A549 (cell line): ENCODE measurements at regions not wholly inside any gene's neighbourhood (a gene's known extent, or its start where the extent isn't known, plus 50 kb on each side); places are given as distances from the start of the nearest gene placed in this dataset.

Source experiments
- ATAC-seq, 2 experiments: fragments of 200-7000 bp in 1 of 2; fragments of >200 bp in 1 of 2; cut with Nextera tagmentation in 1 of 2; cut with Tn5 transposase in 1 of 2; 3 replicates each; pipeline versions ENCODE4 v1.8.0 to v1.9.1; 2018 to 2020; ENCODE audit warnings: mild to moderate bottlenecking in 1 of 2, moderate library complexity in 1 of 2
- CTCF ChIA-PET: fragments of 300-600 bp; sonication (Branson Sonifier 250); formaldehyde crosslinking; extraction: SDS; loops from one replicate; lab custom pipeline; 2021; ENCODE audit warnings: antibody characterized with exemption, inconsistent platforms; lab: Yijun Ruan, JAX
- POLR2A ChIA-PET: fragments of 350-600 bp; formaldehyde crosslinking; extraction: SDS; loops from one replicate; lab custom pipeline; 2021; ENCODE audit warnings: antibody characterized with exemption, inconsistent platforms; lab: Yijun Ruan, JAX
- DNase-seq, 2 experiments: peaks; one replicate each; pipeline versions ENCODE4 v3.0.0 to v3.0.0-alpha.2; 2011 to 2016; ENCODE audit warnings: low read depth in 1 of 2, low spot score in 1 of 2
- FAIRE-seq: peaks from 2 replicates; lab custom pipeline; 2011; peaks lifted over from hg19 to GRCh38; lab: Jason Lieb, UNC
- H3K27ac ChIP-seq, 2 experiments: fragments of >200 bp; sonication (Bioruptor Twin); formaldehyde crosslinking; 3 replicates each; pipeline ENCODE4 v1.5.1; 2016 to 2017
- H3K4me1 ChIP-seq: fragments of >200 bp; sonication (Bioruptor Twin); formaldehyde crosslinking; 3 replicates; pipeline ENCODE4 v1.6.1; 2016
- H3K4me2 ChIP-seq: fragments of >200 bp; sonication (Bioruptor Twin); formaldehyde crosslinking; 3 replicates; pipeline ENCODE4 v1.6.1; 2016
- H3K4me3 ChIP-seq: fragments of >200 bp; sonication (Bioruptor Twin); formaldehyde crosslinking; 3 replicates; pipeline ENCODE4 v1.5.1; 2016
- H3K9me3 ChIP-seq: fragments of >200 bp; sonication (Bioruptor Twin); formaldehyde crosslinking; 3 replicates; pipeline ENCODE4 v1.6.1; 2016
- CEBPB ChIP-seq, 2 experiments: fragments of >200 bp in 1 of 2; sonication (Bioruptor Twin) in 1 of 2; formaldehyde crosslinking in 1 of 2; IDR thresholded peaks; 2 replicates each; pipeline ENCODE4 v1.6.1; 2012 to 2016
- CHD4 ChIP-seq: fragments of 200-600 bp; sonication (generic); IDR thresholded peaks from 2 replicates; pipeline ENCODE4 v1.6.1; 2016; ENCODE audit warnings: antibody characterized with exemption, mild to moderate bottlenecking, borderline replicate concordance
- CTCF ChIP-seq: fragments of >200 bp; sonication (Bioruptor Twin); formaldehyde crosslinking; IDR thresholded peaks from 3 replicates; pipeline ENCODE4 v1.5.1; 2016
- E2F6 ChIP-seq: IDR thresholded peaks from 2 replicates; pipeline ENCODE4 v1.6.1; 2012; ENCODE audit warnings: low read depth, borderline replicate concordance
- EHF ChIP-seq: fragments of 250-450 bp; sonication (Bioruptor Pico); IDR thresholded peaks from 2 replicates; pipeline ENCODE4 v1.5.0; 2020; ENCODE audit warnings: mild to moderate bottlenecking
- ELK1 ChIP-seq: fragments of 150-350 bp; IDR thresholded peaks from 2 replicates; pipeline ENCODE4 v1.6.1; 2014; ENCODE audit warnings: low read depth, mild to moderate bottlenecking, low read length
- EP300 ChIP-seq, 2 experiments: fragments of >200 bp; sonication (Bioruptor Twin); formaldehyde crosslinking; IDR thresholded peaks; 2 replicates in 1 of 2; 3 replicates in 1 of 2; pipeline ENCODE4 v1.6.1; 2016 to 2017
- FOSB ChIP-seq: fragments of 250-450 bp; sonication (Bioruptor Pico); IDR thresholded peaks from 2 replicates; pipeline ENCODE4 v1.5.0; 2020; ENCODE audit warnings: mild to moderate bottlenecking, moderate library complexity
- FOSL2 ChIP-seq, 2 experiments: fragments of 450-650 bp in 1 of 2; fragments of >200 bp in 1 of 2; sonication (Bioruptor Twin) in 1 of 2; formaldehyde crosslinking; IDR thresholded peaks; 2 replicates each; pipeline versions ENCODE4 v1.5.0 to v1.6.1; 2016 to 2020; ENCODE audit warnings: mild to moderate bottlenecking in 1 of 2, moderate library complexity in 1 of 2
- GATA3 ChIP-seq: IDR thresholded peaks from 2 replicates; pipeline ENCODE4 v1.6.1; 2012; ENCODE audit warnings: borderline replicate concordance
- NFE2L2 ChIP-seq: fragments of 150-350 bp; conservative IDR thresholded peaks from 2 replicates; pipeline ENCODE4 v1.6.1; 2014; ENCODE audit warnings: low read length
- NR3C1 ChIP-seq: fragments of >200 bp; sonication (Bioruptor Twin); formaldehyde crosslinking; IDR thresholded peaks from 3 replicates; pipeline ENCODE4 v1.6.1; 2017
- POLR2AphosphoS2 ChIP-seq: conservative IDR thresholded peaks from 2 replicates; pipeline ENCODE4 v1.6.1; 2012; ENCODE audit warnings: low read length, improper control_type of control experiment, inconsistent platforms
- TFCP2L1 ChIP-seq: fragments of 250-450 bp; sonication (Bioruptor Pico); IDR thresholded peaks from 2 replicates; pipeline ENCODE4 v1.5.0; 2021; ENCODE audit warnings: mild to moderate bottlenecking
- ZC3H11A ChIP-seq: fragments of 450-650 bp; IDR thresholded peaks from 2 replicates; pipeline ENCODE4 v1.6.1; 2014; ENCODE audit warnings: antibody characterized with exemption, mild to moderate bottlenecking
- ZSCAN20 ChIP-seq: fragments of 250-450 bp; sonication (Bioruptor Pico); IDR thresholded peaks from 2 replicates; pipeline ENCODE4 v1.8.0; 2022; ENCODE audit warnings: mild to moderate bottlenecking, moderate library complexity
- WGBS: methylation state at CpG from one replicate; pipeline ENCODE4 v1.1.6; 2017; ENCODE audit errors: missing lambda C conversion rate; 5-methylcytosine and 5-hydroxymethylcytosine counted together

- POLR2A ChIA-PET: no interaction called here
- CTCF ChIA-PET: no interaction called here
- no peak for TF ChIP-seq EP300 (IDR thresholded peaks at IDR 0.05)
- Histone ChIP-seq H3K4me3 (no peak overlapping the region), H3K27ac (no peak overlapping the region), H3K9me3 (no peaks in the 10 kb centered on the region), H3K4me1 (no peaks in the 10 kb centered on the region), H3K4me2 (no peak overlapping the region)
- ATAC-seq (no peak), FAIRE-seq (no peak), DNase-seq (no peak)
Observed at GRCh38 chr5:60226128-60226527, 332.6 kb upstream of the PDE4D start.

- 47% methylated on average over 3 of the region's 3 CpGs for WGBS
- no peak for FAIRE-seq
Observed at GRCh38 chr5:60223342-60223741, 329.8 kb upstream of the PDE4D start.

GRCh38 chr5:60219921-60220320 lies 326.4 kb upstream of the PDE4D start:
- 56% methylated on average over 1 of the region's 1 CpG for whole genome bisulfite sequencing
- no peak overlapping the region for H3K27ac ChIP-seq
- no peak overlapping the region for H3K4me3 ChIP-seq
- no peaks in the 10 kb centered on the region for H3K9me3 ChIP-seq
- TF ChIP-seq FOSB (CRISPR knock-in tag): no peak
- no peak for TF ChIP-seq CTCF
- no peak for TF ChIP-seq TFCP2L1 (CRISPR knock-in tag)
- no peak for TF ChIP-seq E2F6
- TF ChIP-seq NFE2L2: no peak
- TF ChIP-seq CHD4: no peak
- no peak for TF ChIP-seq ZSCAN20
- no peak for TF ChIP-seq EHF (CRISPR knock-in tag)
- TF ChIP-seq ELK1: no peak
- no peak for TF ChIP-seq CEBPB (IDR thresholded peaks at IDR 0.05)
- TF ChIP-seq NR3C1: no peak
- TF ChIP-seq GATA3: no peak
- H3K4me1 ChIP-seq: no peaks in the 10 kb centered on the region
- FAIRE-seq (no peak), DNase-seq (no peak), ATAC-seq (no peak)
- CTCF ChIA-PET: interaction anchor here (1.3 to 1.5 kb wide), 2 partner anchors 20 to 31 kb away, joined by 3 to 4 read pairs; no protein-coding TSS in a partner anchor
- H3K4me2 ChIP-seq: no peak overlapping the region
- POLR2A ChIA-PET: no interaction called here

More at GRCh38 chr5:60223342-60223741, 329.8 kb upstream of the PDE4D start:
- H3K4me1 ChIP-seq: no peaks in the 10 kb centered on the region
- H3K4me3 ChIP-seq: no peak overlapping the region
- TF ChIP-seq ZSCAN20 (no peak), ZC3H11A (no peak), CTCF (no peak), POLR2AphosphoS2 (no peak), FOSL2 (IDR thresholded peaks at IDR 0.05) (no peak), FOSL2 (CRISPR knock-in tag; IDR thresholded peaks at IDR 0.05) (no peak)
- TF ChIP-seq, all 56 proteins: peak for 0
- H3K27ac ChIP-seq: no peak overlapping the region
- H3K4me2 ChIP-seq: no peak overlapping the region
- no peak for DNase-seq
- CTCF ChIA-PET: interaction anchor here (1.4 kb wide), 1 partner anchor 15 kb away, joined by 4 read pairs; no protein-coding TSS in a partner anchor
- no peaks in the 10 kb centered on the region for H3K9me3 ChIP-seq
- POLR2A ChIA-PET: no interaction called here
- ATAC-seq: no peak
